Hematopoietic multipotent progenitor cell (in vitro differentiated cells): ENCODE measurements at regions not wholly inside any gene's neighbourhood (a gene's known extent, or its start where the extent isn't known, plus 50 kb on each side); places are given as distances from the start of the nearest gene placed in this dataset. TPM values are rescaled to one million over a fixed set of nuclear protein-coding genes. Genes with fewer than 3 reads are reported as not detected.
"Not testable (repeated sequence)": the region's sequence is repeated elsewhere in the genome, so short reads cannot be mapped to it uniquely, and the experiment has no call there.

Source experiments
- DNase-seq, 3 donors: peaks; one replicate each; pipeline ENCODE4 v3.0.0-alpha.2; 2011 to 2015; ENCODE audit warnings: low read depth in 2 of 3, low spot score in 2 of 3
- small RNA-seq: library from RNA; depleted of rRNA; stranded (forward); fragments of <200 nt; gene quantifications from one replicate; pipeline ENCODE3, GENCODE V24; 2012

- DNase-seq = no peak
These were observed 163.6 kb downstream of the GNAI1 start for GRCh38 chr7:80298201-80298600.

- DNase-seq = no peak
These were observed 159.7 kb downstream of the GNAI1 start for GRCh38 chr7:80294346-80294745.

GRCh38 chr7:80292634-80293033, 158.0 kb downstream of the GNAI1 start:
- DNase-seq = not testable (repeated sequence)

GRCh38 chr7:80288175-80289122, 153.8 kb downstream of the GNAI1 start:
- peak in 1 of 3 donors; percentile 53 for DNase-seq

- DNase-seq = peak in 1 of 3 donors; percentile 9
These were observed 153.0 kb downstream of the GNAI1 start for GRCh38 chr7:80287400-80288174.

- no peak for DNase-seq
These were observed 152.0 kb downstream of the GNAI1 start for GRCh38 chr7:80286611-80287010.

- no peak for DNase-seq
These were observed 150.2 kb downstream of the GNAI1 start for GRCh38 chr7:80284855-80285254.

- DNase-seq = no peak
These were observed 145.1 kb downstream of the GNAI1 start for GRCh38 chr7:80279760-80280159.

GRCh38 chr7:80278737-80279136, 144.1 kb downstream of the GNAI1 start:
- DNase-seq = no peak

- DNase-seq = no peak
These were observed 143.1 kb downstream of the GNAI1 start for GRCh38 chr7:80277434-80278427.

Small RNA genes in the stretch of these regions (small RNA-seq; reads per million reads assigned to genes)
- gene RN7SL35P = not detected
- gene SNRPBP1 = not detected
